ENCODE measurements at regions not wholly inside any gene's neighbourhood (a gene's known extent, or its start where the extent isn't known, plus 50 kb on each side); places are given as distances from the start of the nearest gene placed in this dataset.
A peak's percentile ranks its signal among the peaks of the same experiment; 100 is the strongest.

- ATAC-seq: no peak
- no peak for DNase-seq (ENCODE audit: low spot score)
Measured at GRCh38 chr4:85250852-85251251, 224.1 kb upstream of the ARHGAP24 start.

- no peak for ATAC-seq
- no peak for DNase-seq (ENCODE audit: low spot score)
Measured at GRCh38 chr4:85257817-85258370, 217.1 kb upstream of the ARHGAP24 start.

GRCh38 chr4:85260064-85260463, 214.9 kb upstream of the ARHGAP24 start:
- no peak for ATAC-seq
- DNase-seq (ENCODE audit: low spot score): no peak

GRCh38 chr4:85265234-85265633, 209.7 kb upstream of the ARHGAP24 start:
- ATAC-seq: no peak
- DNase-seq (ENCODE audit: low spot score): no peak

GRCh38 chr4:85268188-85268587, 206.8 kb upstream of the ARHGAP24 start:
- no peak for ATAC-seq
- no peak for DNase-seq (ENCODE audit: low spot score)

- no peak for ATAC-seq
Measured at GRCh38 chr4:85268961-85269360, 206.0 kb upstream of the ARHGAP24 start.

GRCh38 chr4:85274955-85275354, 200.0 kb upstream of the ARHGAP24 start:
- ATAC-seq: no peak
- DNase-seq (ENCODE audit: low spot score): no peak

More at GRCh38 chr4:85268961-85269360, 206.0 kb upstream of the ARHGAP24 start:
- DNase-seq (ENCODE audit: low spot score): no peak

GRCh38 chr4:85280963-85281362, 194.0 kb upstream of the ARHGAP24 start:
- no peak for DNase-seq (ENCODE audit: low spot score)

GRCh38 chr4:85291226-85291625, 183.7 kb upstream of the ARHGAP24 start:
- ATAC-seq: no peak

More at GRCh38 chr4:85280963-85281362, 194.0 kb upstream of the ARHGAP24 start:
- no peak for ATAC-seq

GRCh38 chr4:85298037-85298436, 176.9 kb upstream of the ARHGAP24 start:
- ATAC-seq (no peak), DNase-seq (ENCODE audit: low spot score) (no peak)

More at GRCh38 chr4:85291226-85291625, 183.7 kb upstream of the ARHGAP24 start:
- no peak for DNase-seq (ENCODE audit: low spot score)

- DNase-seq (ENCODE audit: low spot score) (no peak), ATAC-seq (no peak)
Measured at GRCh38 chr4:85302193-85302736, 172.7 kb upstream of the ARHGAP24 start.

- DNase-seq (ENCODE audit: low spot score): no peak
- no peak for ATAC-seq
Measured at GRCh38 chr4:85302756-85303155, 172.2 kb upstream of the ARHGAP24 start.

- ATAC-seq (no peak), DNase-seq (ENCODE audit: low spot score) (no peak)
Measured at GRCh38 chr4:85318415-85318814, 156.5 kb upstream of the ARHGAP24 start.

GRCh38 chr4:85358831-85359230, 116.1 kb upstream of the ARHGAP24 start:
- no peak for ATAC-seq
- DNase-seq (ENCODE audit: low spot score): no peak

GRCh38 chr4:85362550-85362949, 112.4 kb upstream of the ARHGAP24 start:
- DNase-seq (ENCODE audit: low spot score): no peak

GRCh38 chr4:85367815-85368214, 107.1 kb upstream of the ARHGAP24 start:
- no peak for DNase-seq (ENCODE audit: low spot score)
- no peak for ATAC-seq

More at GRCh38 chr4:85362550-85362949, 112.4 kb upstream of the ARHGAP24 start:
- no peak for ATAC-seq

GRCh38 chr4:85368240-85368639, 106.7 kb upstream of the ARHGAP24 start:
- DNase-seq (ENCODE audit: low spot score): no peak
- no peak for ATAC-seq

- ATAC-seq (no peak), DNase-seq (ENCODE audit: low spot score) (no peak)
Measured at GRCh38 chr4:85368932-85369331, 106.0 kb upstream of the ARHGAP24 start.

- ATAC-seq (no peak), DNase-seq (ENCODE audit: low spot score) (no peak)
Measured at GRCh38 chr4:85369703-85370380, 105.1 kb upstream of the ARHGAP24 start.

GRCh38 chr4:85370400-85371032, 104.4 kb upstream of the ARHGAP24 start:
- no peak for DNase-seq (ENCODE audit: low spot score)
- peak; percentile 77 for ATAC-seq

- no peak for ATAC-seq
- no peak for DNase-seq (ENCODE audit: low spot score)
Measured at GRCh38 chr4:85372966-85373365, 102.0 kb upstream of the ARHGAP24 start.

- no peak for DNase-seq (ENCODE audit: low spot score)
- ATAC-seq: no peak
Measured at GRCh38 chr4:85376285-85376684, 98.7 kb upstream of the ARHGAP24 start.

All from left lobe of liver (tissue), 2 donors.